ENCODE measurements at regions not wholly inside any gene's neighbourhood (a gene's known extent, or its start where the extent isn't known, plus 50 kb on each side); places are given as distances from the start of the nearest gene placed in this dataset.

DNA sequence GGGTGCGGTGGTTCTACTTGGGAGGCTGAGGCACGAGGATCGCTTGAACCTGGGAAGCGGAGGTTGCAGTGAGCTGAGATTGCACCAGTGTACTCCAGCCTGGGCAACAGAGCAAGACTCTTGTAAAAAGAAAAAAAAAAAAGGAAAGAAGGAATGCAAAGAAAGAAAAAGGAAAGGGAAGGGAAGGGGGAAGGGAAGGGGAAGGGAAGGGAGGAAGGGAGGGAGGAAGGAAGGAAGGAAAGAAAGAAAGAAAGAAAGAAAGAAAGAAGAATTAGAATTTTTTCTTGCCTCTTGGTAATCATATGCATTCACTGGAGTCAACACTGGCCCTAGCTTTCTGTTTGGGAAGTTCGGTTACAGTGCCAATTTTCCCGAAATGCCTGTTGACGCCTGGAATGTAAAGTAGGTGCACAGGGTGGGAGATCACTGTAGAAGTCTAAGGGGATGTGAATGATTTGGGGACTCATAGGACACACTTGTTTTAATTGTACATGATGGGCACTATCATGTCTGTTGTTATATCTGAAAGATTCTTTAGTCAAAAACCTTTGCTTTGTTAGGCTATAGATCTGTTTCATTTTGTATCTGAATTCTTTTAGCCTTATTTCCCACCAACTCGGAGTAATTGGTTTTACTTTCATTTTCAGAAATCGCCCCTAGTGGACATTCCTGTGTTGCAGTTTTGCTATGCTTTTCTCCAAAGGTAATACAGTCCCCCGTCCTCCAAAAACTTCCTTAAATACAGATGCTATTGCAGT is 59.8 kb upstream of the MORC3 start (continued):
- 0 out of 2 replicates have a peak, but pooled peaks have one; percentile 54 for TF ChIP-seq ZNF75A (CRISPR knock-in tag; IDR thresholded peaks at IDR 0.05)
- no peak for TF ChIP-seq TBL1XR1 (IDR thresholded peaks at IDR 0.05; ENCODE audit: low read length in 2 of 2)
- TF ChIP-seq, protein P1, sequence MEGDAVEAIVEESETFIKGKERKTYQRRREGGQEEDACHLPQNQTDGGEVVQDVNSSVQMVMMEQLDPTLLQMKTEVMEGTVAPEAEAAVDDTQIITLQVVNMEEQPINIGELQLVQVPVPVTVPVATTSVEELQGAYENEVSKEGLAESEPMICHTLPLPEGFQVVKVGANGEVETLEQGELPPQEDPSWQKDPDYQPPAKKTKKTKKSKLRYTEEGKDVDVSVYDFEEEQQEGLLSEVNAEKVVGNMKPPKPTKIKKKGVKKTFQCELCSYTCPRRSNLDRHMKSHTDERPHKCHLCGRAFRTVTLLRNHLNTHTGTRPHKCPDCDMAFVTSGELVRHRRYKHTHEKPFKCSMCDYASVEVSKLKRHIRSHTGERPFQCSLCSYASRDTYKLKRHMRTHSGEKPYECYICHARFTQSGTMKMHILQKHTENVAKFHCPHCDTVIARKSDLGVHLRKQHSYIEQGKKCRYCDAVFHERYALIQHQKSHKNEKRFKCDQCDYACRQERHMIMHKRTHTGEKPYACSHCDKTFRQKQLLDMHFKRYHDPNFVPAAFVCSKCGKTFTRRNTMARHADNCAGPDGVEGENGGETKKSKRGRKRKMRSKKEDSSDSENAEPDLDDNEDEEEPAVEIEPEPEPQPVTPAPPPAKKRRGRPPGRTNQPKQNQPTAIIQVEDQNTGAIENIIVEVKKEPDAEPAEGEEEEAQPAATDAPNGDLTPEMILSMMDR (IDR thresholded peaks at IDR 0.05 in 2 of 3, conservative IDR thresholded peaks at IDR 0.05 in 1 of 3; ENCODE audit: insufficient read depth in 2 of 3, low read depth in 1 of 3, low read length in 3 of 3), result peak; percentile 36 to 82 (median 75); a peak in 5 of 6 replicates
- no peak for TF ChIP-seq PHF8 (IDR thresholded peaks at IDR 0.05; ENCODE audit: borderline replicate concordance, low read length)
- no peak for TF ChIP-seq LCOR (CRISPR knock-in tag; IDR thresholded peaks at IDR 0.05)
- no peak for TF ChIP-seq KDM4B (IDR thresholded peaks at IDR 0.05; ENCODE audit: borderline replicate concordance in 2 of 2, low read depth in 1 of 2)
- TF ChIP-seq PHF20 (IDR thresholded peaks at IDR 0.05; ENCODE audit: partially characterized antibody), result peak; percentile 0
- TF ChIP-seq TEAD2 (tag; IDR thresholded peaks at IDR 0.05), result peak; percentile 65; the same call in 1 of the 2 replicates
- no peak for TF ChIP-seq PRMT5 (CRISPR knock-in tag; IDR thresholded peaks at IDR 0.05)
- no peak for TF ChIP-seq C11orf30 (IDR thresholded peaks at IDR 0.05; ENCODE audit: low read depth)
- 0 out of 4 replicates have a peak, but pooled peaks of 1 of the 2 experiments have one; percentile 19 for TF ChIP-seq MNT (conservative IDR thresholded peaks at IDR 0.05)
- TF ChIP-seq CBX8 (IDR thresholded peaks at IDR 0.05; ENCODE audit: borderline replicate concordance, extremely low read depth, low read depth, low read length, poor library complexity, severe bottlenecking), result no peak
- no peak for TF ChIP-seq ZNF41 (CRISPR knock-in tag; conservative IDR thresholded peaks at IDR 0.05)
- no peak for TF ChIP-seq SNRNP70 (optimal IDR thresholded peaks at IDR 0.05; ENCODE audit: low read depth, low read length)
- 0 out of 2 replicates have a peak, but pooled peaks have one; percentile 27 for TF ChIP-seq ATF7 (IDR thresholded peaks at IDR 0.05)
- no peak for TF ChIP-seq KDM2B (CRISPR knock-in tag; IDR thresholded peaks at IDR 0.05)
- TF ChIP-seq SMARCA5 (IDR thresholded peaks at IDR 0.05), result peak; percentile 59; the same call in 1 of the 2 replicates
- TF ChIP-seq, protein P2, sequence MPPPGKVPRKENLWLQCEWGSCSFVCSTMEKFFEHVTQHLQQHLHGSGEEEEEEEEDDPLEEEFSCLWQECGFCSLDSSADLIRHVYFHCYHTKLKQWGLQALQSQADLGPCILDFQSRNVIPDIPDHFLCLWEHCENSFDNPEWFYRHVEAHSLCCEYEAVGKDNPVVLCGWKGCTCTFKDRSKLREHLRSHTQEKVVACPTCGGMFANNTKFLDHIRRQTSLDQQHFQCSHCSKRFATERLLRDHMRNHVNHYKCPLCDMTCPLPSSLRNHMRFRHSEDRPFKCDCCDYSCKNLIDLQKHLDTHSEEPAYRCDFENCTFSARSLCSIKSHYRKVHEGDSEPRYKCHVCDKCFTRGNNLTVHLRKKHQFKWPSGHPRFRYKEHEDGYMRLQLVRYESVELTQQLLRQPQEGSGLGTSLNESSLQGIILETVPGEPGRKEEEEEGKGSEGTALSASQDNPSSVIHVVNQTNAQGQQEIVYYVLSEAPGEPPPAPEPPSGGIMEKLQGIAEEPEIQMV (tag; conservative IDR thresholded peaks at IDR 0.05; ENCODE audit: low read depth), result peak; percentile 63; the same call in 1 of the 2 replicates
- TF ChIP-seq RCOR1 (IDR thresholded peaks at IDR 0.05; ENCODE audit: borderline replicate concordance in 1 of 2, low read depth in 2 of 2, low read length in 2 of 2), result no peak
- no peak for TF ChIP-seq GABPA (tag; conservative IDR thresholded peaks at IDR 0.05; ENCODE audit: low read depth)
- peak; percentile 45; the same call in 1 of the 2 replicates for TF ChIP-seq MTA1 (IDR thresholded peaks at IDR 0.05; ENCODE audit: borderline replicate concordance)

All from K562 (cell line).